Activated CD4-positive, alpha-beta T cell treated with anti-CD3 and anti-CD28 coated beads for 4 hours (primary cell): ENCODE measurements at regions not wholly inside any gene's neighbourhood (a gene's known extent, or its start where the extent isn't known, plus 50 kb on each side); places are given as distances from the start of the nearest gene placed in this dataset.

ENCODE experiments used
- DNase-seq, 2 donors: peaks; one replicate each; pipeline ENCODE4 v3.0.0-alpha.2; 2020

DNA sequence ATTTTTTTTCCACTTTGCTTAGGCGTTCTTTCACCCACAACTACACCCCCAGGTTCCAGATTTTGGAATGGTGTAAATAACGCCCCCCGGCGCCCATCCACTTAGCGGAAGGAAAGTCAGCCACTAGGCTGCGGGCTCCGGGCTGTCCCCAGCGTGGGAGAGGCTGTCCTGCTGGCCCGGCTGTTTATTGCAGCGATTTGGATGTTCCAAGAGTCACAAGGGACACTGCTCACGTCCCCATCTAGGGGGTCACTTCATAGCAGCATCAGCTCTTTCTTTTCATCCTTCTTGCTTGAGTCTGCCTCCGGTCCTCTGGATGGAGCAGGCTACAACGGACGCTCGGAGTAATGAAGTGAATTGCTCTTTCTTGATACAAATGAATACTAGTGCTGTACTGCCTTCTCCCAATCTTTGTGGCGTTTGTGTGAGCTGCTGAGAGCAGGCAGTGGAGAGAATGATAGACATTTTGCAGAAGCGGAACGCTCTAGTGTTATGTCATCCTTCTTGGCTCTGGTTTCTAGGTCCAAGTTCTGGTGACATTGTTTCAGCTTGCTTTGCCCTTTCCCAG lies 50.7 kb upstream of the PAIP2B start:
- no peak for DNase-seq

DNA sequence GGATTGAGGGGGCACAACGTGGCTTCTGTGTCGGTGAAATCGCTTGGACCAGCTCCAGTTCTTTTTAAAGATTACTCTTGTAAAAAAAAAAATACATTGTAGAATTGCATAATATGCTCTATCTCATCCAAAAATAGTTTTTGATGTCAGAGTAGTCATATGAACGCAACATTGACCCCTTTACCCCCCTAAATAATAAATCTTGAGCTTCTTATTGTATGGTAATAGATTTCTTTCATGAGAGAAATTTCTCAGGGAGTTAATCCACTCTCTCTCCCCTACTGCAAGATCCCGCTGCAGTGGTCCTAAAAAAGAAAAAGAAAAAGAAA lies 50.2 kb upstream of the PAIP2B start:
- DNase-seq: no peak

DNA sequence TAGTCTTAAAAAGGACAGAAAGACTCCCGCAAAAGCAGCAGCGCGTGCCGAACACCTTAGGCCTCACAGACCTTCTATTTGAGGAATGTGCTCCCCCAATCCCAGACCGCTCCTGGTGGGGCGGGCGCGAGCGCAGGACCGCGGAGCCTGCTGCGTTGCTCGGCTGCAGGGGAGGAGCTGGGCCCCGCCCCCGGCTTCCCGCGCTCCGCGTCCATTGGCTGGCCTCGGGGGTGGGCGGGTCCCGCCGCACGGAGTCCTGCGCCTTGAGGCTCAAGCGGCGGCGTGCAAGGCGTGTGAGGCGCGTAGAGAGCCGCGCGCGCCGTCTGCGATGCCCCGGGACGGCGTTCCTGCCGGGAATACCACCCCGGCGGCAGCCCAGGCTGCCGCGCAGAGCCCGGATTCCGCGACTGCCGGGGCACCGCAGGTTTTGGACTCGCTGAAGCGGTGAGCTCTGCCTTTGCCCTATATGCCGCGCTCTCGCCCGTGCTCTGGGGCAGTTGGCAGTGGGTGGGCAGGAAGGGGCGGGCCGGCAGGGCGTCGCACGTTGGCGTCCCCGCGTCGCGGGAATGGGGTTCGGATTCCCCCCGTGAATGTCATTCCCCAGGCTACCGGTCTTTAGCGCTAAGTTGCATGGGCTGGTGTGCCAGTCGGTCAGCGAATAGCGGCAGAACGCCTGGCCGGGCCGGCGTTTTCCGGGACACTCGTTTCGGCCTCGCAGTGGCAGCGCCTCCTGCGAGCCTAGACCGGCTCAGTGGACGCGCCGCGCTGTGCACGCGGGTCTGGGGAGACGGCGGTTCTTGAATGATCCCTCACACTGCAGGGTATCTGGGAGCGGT lies 49.6 kb upstream of the PAIP2B start:
- DNase-seq: peak; percentile 82 to 84
